ENCODE measurements at regions not wholly inside any gene's neighbourhood (a gene's known extent, or its start where the extent isn't known, plus 50 kb on each side); places are given as distances from the start of the nearest gene placed in this dataset.

DNA sequence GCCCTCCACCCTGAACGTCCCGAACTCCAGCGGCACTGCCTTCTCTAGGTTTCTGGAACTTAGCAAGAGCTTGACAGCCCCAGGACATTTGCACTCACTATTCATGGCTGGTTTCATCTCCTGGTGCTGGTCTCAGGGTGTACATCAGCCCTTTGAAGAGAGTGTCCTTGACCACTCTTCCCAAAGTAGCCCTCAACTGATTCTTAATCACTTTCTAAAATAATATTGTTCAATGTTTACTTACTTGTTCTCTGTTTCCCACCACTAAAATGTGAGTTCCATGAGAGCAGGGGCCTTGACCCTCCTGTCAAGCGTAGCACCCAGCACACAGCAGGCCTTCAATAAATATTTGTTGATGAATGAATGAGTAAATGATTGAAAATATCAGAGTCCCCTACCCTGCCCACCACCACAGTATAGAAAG is 262.5 kb downstream of the RHOU start:
- H3K36me3 ChIP-seq (ENCODE audit: control insufficient read depth, insufficient read depth, low read length), result no peaks in the 10 kb centered on the region
- H3K4me3 ChIP-seq (ENCODE audit: low read depth, low read length), result no peak overlapping the region
- no peaks in the 10 kb centered on the region for H3K27me3 ChIP-seq (ENCODE audit: control insufficient read depth, insufficient read depth, low read length)
- no peak for DNase-seq (ENCODE audit: low read depth)
- no peak for FAIRE-seq
- TF ChIP-seq, protein P1, sequence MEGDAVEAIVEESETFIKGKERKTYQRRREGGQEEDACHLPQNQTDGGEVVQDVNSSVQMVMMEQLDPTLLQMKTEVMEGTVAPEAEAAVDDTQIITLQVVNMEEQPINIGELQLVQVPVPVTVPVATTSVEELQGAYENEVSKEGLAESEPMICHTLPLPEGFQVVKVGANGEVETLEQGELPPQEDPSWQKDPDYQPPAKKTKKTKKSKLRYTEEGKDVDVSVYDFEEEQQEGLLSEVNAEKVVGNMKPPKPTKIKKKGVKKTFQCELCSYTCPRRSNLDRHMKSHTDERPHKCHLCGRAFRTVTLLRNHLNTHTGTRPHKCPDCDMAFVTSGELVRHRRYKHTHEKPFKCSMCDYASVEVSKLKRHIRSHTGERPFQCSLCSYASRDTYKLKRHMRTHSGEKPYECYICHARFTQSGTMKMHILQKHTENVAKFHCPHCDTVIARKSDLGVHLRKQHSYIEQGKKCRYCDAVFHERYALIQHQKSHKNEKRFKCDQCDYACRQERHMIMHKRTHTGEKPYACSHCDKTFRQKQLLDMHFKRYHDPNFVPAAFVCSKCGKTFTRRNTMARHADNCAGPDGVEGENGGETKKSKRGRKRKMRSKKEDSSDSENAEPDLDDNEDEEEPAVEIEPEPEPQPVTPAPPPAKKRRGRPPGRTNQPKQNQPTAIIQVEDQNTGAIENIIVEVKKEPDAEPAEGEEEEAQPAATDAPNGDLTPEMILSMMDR (IDR thresholded peaks at IDR 0.05; ENCODE audit: insufficient read depth, low read length, severe bottlenecking), result no peak

DNA sequence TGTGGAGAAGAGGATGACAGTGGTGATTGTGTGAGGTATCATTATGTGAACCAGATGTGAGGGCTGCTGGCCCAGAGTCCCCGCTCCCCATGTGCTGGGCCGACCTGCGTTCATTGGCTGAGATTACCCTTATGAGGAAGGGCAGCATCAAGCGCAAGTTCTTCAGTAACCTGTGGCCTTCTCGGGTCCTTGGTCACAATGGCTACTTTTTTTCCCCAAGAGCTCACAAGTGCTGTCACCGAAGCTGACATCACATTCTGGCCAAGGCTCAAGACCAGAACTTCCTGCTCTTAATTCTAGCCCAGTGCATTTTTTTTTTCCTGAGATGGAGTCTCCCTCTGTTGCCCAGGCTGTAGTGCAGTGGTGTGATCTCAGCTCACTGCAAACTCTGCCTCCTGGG is 262.9 kb downstream of the RHOU start:
- DNase-seq (ENCODE audit: low read depth) (no peak), FAIRE-seq (no peak)
- TF ChIP-seq, protein P1 (IDR thresholded peaks at IDR 0.05; ENCODE audit: insufficient read depth, low read length, severe bottlenecking), result no peak
- H3K27me3 ChIP-seq (ENCODE audit: control insufficient read depth, insufficient read depth, low read length), result no peaks in the 10 kb centered on the region
- H3K4me3 ChIP-seq (ENCODE audit: low read depth, low read length), result no peak overlapping the region
- H3K36me3 ChIP-seq (ENCODE audit: control insufficient read depth, insufficient read depth, low read length), result no peaks in the 10 kb centered on the region

DNA sequence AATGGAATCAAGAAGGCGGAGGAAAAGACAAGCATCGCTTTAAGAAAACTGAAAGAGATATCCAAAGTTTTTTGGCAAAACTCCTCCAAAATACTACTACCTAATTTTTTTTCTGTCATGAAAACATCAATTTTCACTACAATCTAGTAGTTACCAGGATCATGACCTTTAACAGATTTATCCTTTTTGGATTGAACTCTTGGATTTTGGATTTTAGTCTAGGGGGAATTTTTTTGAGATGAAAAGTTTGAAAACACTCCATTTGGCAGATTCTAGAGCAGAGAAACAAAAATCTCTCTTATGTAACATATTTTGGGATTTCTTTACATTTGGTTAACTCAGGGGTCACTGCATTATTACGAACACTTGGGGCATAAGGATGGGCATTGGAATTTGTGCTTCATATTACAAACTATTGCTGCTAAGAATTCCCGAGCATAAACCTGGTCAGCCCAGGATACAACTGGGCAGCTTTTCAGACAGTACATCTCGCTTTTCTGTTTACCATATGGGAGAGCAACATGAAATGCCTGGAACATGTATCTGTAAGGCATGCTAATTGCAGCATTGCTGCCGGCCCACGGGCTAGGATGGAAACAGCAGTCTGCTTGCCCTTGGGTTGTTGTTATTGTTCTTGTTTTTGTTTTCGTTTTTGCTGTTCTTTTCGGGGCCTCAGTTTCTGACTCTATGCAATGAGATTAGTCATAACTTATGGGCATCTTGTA is 264.3 kb downstream of the RHOU start:
- Histone ChIP-seq H3K27me3 (ENCODE audit: control insufficient read depth, insufficient read depth, low read length) (no peaks in the 10 kb centered on the region), H3K36me3 (ENCODE audit: control insufficient read depth, insufficient read depth, low read length) (no peaks in the 10 kb centered on the region), H3K4me3 (ENCODE audit: low read depth, low read length) (no peak overlapping the region)
- DNase-seq (ENCODE audit: low read depth), result no peak
- TF ChIP-seq, protein P1 (IDR thresholded peaks at IDR 0.05; ENCODE audit: insufficient read depth, low read length, severe bottlenecking), result no peak
- no peak for FAIRE-seq

DNA sequence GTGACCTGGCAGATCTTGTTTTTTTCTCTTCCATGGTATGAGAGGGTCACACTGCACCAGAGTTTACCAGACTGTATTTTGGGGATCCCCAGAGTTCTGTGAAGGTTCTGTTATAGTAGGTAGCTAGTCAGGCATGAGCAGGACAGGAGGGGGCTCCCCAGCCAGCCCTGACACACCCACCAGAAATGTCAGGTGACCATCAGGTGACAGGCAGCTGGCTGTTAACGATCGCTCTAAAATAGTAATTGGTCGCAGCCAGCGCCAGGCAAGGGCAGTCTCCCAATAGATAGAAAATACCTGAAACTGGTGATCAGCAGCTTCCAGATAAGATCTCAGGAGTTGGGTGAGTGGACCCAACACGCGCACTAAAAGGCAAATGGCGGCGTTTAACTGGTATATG is 264.9 kb downstream of the RHOU start:
- FAIRE-seq (no peak), DNase-seq (ENCODE audit: low read depth) (no peak)
- TF ChIP-seq, protein P1 (IDR thresholded peaks at IDR 0.05; ENCODE audit: insufficient read depth, low read length, severe bottlenecking), result no peak
- H3K27me3 ChIP-seq (ENCODE audit: control insufficient read depth, insufficient read depth, low read length), result no peaks in the 10 kb centered on the region
- no peak overlapping the region for H3K4me3 ChIP-seq (ENCODE audit: low read depth, low read length)
- H3K36me3 ChIP-seq (ENCODE audit: control insufficient read depth, insufficient read depth, low read length), result no peaks in the 10 kb centered on the region

DNA sequence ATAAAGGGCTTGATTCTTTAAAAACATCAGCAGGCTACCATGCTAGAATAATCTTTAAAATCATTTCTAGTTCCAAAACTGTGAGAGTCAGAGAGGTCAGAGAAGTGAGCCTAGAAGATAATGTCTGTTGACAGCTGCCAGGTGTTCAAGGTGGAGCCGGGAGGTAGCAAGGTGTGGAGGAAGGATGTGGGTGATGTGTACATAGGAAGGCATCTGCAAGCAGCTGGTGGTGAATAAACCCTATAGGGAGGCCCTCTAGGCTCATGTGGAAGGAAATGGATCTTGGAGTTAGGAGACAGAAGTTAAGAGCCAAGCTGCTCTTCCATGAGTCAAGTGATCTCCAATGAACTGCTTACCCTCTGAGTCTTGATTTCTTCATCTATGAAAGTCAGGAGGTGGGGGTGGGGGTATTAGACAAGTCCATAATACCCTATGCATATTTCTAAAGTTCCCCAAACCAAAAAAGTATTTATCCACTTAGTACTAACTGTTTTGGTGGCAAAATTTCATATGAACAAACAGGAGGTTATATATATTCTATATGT is 266.3 kb downstream of the RHOU start:
- no peak for FAIRE-seq
- no peaks in the 10 kb centered on the region for H3K27me3 ChIP-seq (ENCODE audit: control insufficient read depth, insufficient read depth, low read length)
- DNase-seq (ENCODE audit: low read depth), result peak; percentile 5

More for the DNA sequence above, 266.3 kb downstream of the RHOU start:
- TF ChIP-seq, protein P1 (IDR thresholded peaks at IDR 0.05; ENCODE audit: insufficient read depth, low read length, severe bottlenecking), result no peak
- Histone ChIP-seq H3K4me3 (ENCODE audit: low read depth, low read length) (no peak overlapping the region), H3K36me3 (ENCODE audit: control insufficient read depth, insufficient read depth, low read length) (no peaks in the 10 kb centered on the region)

Measured in bronchial epithelial cell (primary cell).